Colonic mucosa (tissue), 4 donors: ENCODE measurements at regions not wholly inside any gene's neighbourhood (a gene's known extent, or its start where the extent isn't known, plus 50 kb on each side); places are given as distances from the start of the nearest gene placed in this dataset.

ENCODE experiments used
- DNase-seq: peaks from one replicate; pipeline ENCODE4 v3.0.0-alpha.2; 2020
- H3K27ac ChIP-seq: fragments of 200-600 bp; one replicate; pipeline ENCODE4 v1.8.0; 2021
- H3K27me3 ChIP-seq: fragments of 200-600 bp; one replicate; pipeline ENCODE4 v1.8.0; 2021
- H3K36me3 ChIP-seq: fragments of 200-600 bp; one replicate; pipeline ENCODE4 v1.8.0; 2021
- H3K4me1 ChIP-seq: fragments of 200-600 bp; one replicate; pipeline ENCODE4 v1.8.0; 2021; ENCODE audit warnings: mild to moderate bottlenecking
- H3K4me3 ChIP-seq: fragments of 200-600 bp; one replicate; pipeline ENCODE4 v1.8.0; 2021
- H3K9ac ChIP-seq, 2 donors: one replicate each; pipeline ENCODE4 v1.7.0; 2013; ENCODE audit warnings: control low read depth in 2 of 2, low read depth in 2 of 2, low read length in 2 of 2
- H3K9me3 ChIP-seq: fragments of 200-600 bp; one replicate; pipeline ENCODE4 v1.8.0; 2021
- CTCF ChIP-seq: fragments of 200-600 bp; IDR thresholded peaks from one replicate; pipeline ENCODE4 v1.8.0; 2022; ENCODE audit warnings: antibody characterized with exemption, mild to moderate bottlenecking
- intact Hi-C: fragments of 100-400 bp; cut with DNase I; formaldehyde crosslinking; loops from one replicate; pipeline ENCODE4 v1.14.1; 2022
- donor health status: healthy.
- donor health status: DM: no; HTN: no; CAD: no.
- donor health status: DM: no; HTN: no; CAD: no.

GRCh38 chr2:191627518-191627917 is 50.4 kb upstream of the NABP1 start:
- Histone ChIP-seq H3K9me3 (no peaks in the 10 kb centered on the region), H3K36me3 (no peaks in the 10 kb centered on the region), H3K4me1 (no peaks in the 10 kb centered on the region), H3K4me3 (no peak overlapping the region), H3K9ac (no peak overlapping the region), H3K27ac (no peak overlapping the region), H3K27me3 (no peaks in the 10 kb centered on the region)
- no peak for DNase-seq
- intact Hi-C loops = no loop called here
- TF ChIP-seq CTCF = no peak
